Keratinocyte (primary cell): ENCODE measurements at regions not wholly inside any gene's neighbourhood (a gene's known extent, or its start where the extent isn't known, plus 50 kb on each side); places are given as distances from the start of the nearest gene placed in this dataset.

Source experiments
- DNase-seq: peaks from one replicate; pipeline ENCODE4 v3.0.0-alpha.2; 2011; ENCODE audit warnings: low read depth, missing footprints, low spot score
- FAIRE-seq: peaks from 2 replicates; lab custom pipeline; 2011; peaks lifted over from hg19 to GRCh38; lab: Jason Lieb, UNC
- H2AFZ ChIP-seq: 2 replicates; pipeline ENCODE4 v1.6.0; 2012; ENCODE audit warnings: low read length, control low read depth, inconsistent platforms; ENCODE audit not compliant: control insufficient read depth
- H3K27ac ChIP-seq: 2 replicates; pipeline ENCODE4 v1.5.1; 2011; ENCODE audit warnings: low read length; ENCODE audit not compliant: control insufficient read depth, insufficient read depth
- H3K27me3 ChIP-seq: 3 replicates; pipeline ENCODE4 v1.6.0; 2011; ENCODE audit warnings: low read length; ENCODE audit not compliant: control insufficient read depth, insufficient read depth; ENCODE audit errors: extremely low read depth
- H3K36me3 ChIP-seq, 2 experiments: 2 replicates in 1 of 2; 3 replicates in 1 of 2; pipeline ENCODE4 v1.5.1; 2011; ENCODE audit warnings: low read length in 2 of 2, mild to moderate bottlenecking in 1 of 2; ENCODE audit not compliant: control insufficient read depth in 2 of 2, insufficient read depth in 2 of 2; ENCODE audit errors: extremely low read depth in 1 of 2
- H3K4me1 ChIP-seq: 3 replicates; pipeline ENCODE4 v1.5.1; 2011; ENCODE audit warnings: low read length; ENCODE audit not compliant: control insufficient read depth, insufficient read depth; ENCODE audit errors: extremely low read depth
- H3K4me2 ChIP-seq: 3 replicates; pipeline ENCODE4 v1.6.0; 2011; ENCODE audit warnings: low read depth, low read length; ENCODE audit not compliant: control insufficient read depth, insufficient read depth; ENCODE audit errors: extremely low read depth
- H3K4me3 ChIP-seq, 3 experiments: fragments of 200-600 bp in 1 of 3; sonication (generic) in 1 of 3; 2 replicates in 2 of 3; 3 replicates in 1 of 3; pipeline ENCODE4 v1.5.1; 2011 to 2016; ENCODE audit warnings: low read length in 3 of 3, mild to moderate bottlenecking in 3 of 3, control low read depth in 2 of 3, inconsistent platforms in 1 of 3, low read depth in 1 of 3, mixed read lengths in 1 of 3, mixed run types in 1 of 3, moderate library complexity in 1 of 3; ENCODE audit not compliant: control insufficient read depth in 2 of 3, insufficient read depth in 2 of 3; ENCODE audit errors: extremely low read depth in 1 of 3
- H3K79me2 ChIP-seq: 2 replicates; pipeline ENCODE4 v1.6.0; 2012; ENCODE audit warnings: low read length; ENCODE audit not compliant: control insufficient read depth, insufficient read depth
- H3K9ac ChIP-seq: 3 replicates; pipeline ENCODE4 v1.6.0; 2011; ENCODE audit warnings: low read length; ENCODE audit not compliant: control insufficient read depth, insufficient read depth; ENCODE audit errors: extremely low read depth
- H3K9me1 ChIP-seq: 3 replicates; pipeline ENCODE4 v1.6.0; 2011; ENCODE audit warnings: low read length; ENCODE audit not compliant: control insufficient read depth, insufficient read depth; ENCODE audit errors: extremely low read depth
- H3K9me3 ChIP-seq: 2 replicates; pipeline ENCODE4 v1.5.1; 2012; ENCODE audit warnings: low read depth, low read length; ENCODE audit not compliant: control insufficient read depth
- H4K20me1 ChIP-seq: 3 replicates; pipeline ENCODE4 v1.6.0; 2011; ENCODE audit warnings: low read length; ENCODE audit not compliant: control insufficient read depth, insufficient read depth; ENCODE audit errors: extremely low read depth
- CTCF ChIP-seq, 3 experiments: IDR thresholded peaks in 1 of 3; conservative IDR thresholded peaks in 1 of 3; optimal IDR thresholded peaks in 1 of 3; 2 replicates in 2 of 3; 3 replicates in 1 of 3; pipeline versions ENCODE3 to v1.5.1; 2011; ENCODE audit warnings: low read length in 3 of 3, mild to moderate bottlenecking in 3 of 3, moderate library complexity in 2 of 3, control low read depth in 1 of 3, inconsistent platforms in 1 of 3; ENCODE audit not compliant: insufficient read depth in 2 of 3; ENCODE audit errors: extremely low read depth in 1 of 3
- EZH2 ChIP-seq: IDR thresholded peaks from one replicate; pipeline ENCODE4 v1.6.1; 2012; ENCODE audit warnings: inconsistent platforms, mild to moderate bottlenecking, low read length, moderate library complexity
- dilution Hi-C: fragments of 300-500 bp; cut with MboI; formaldehyde crosslinking; loops from one replicate; pipeline ENCODE4 v1.7.0; 2020; ENCODE audit warnings: low sequenced_read_pairs; ENCODE audit not compliant: extremely low pct_ligation_motif_present

GRCh38 chr3:96233679-96234078 is 580.7 kb upstream of the EPHA6 start:
- dilution Hi-C loops, result no loop called here
- Histone ChIP-seq H3K27ac (no peak overlapping the region), H2AFZ (no peak overlapping the region), H3K4me1 (no peaks in the 10 kb centered on the region), H3K9me3 (no peaks in the 10 kb centered on the region), H3K79me2 (no peaks in the 10 kb centered on the region), H4K20me1 (no peaks in the 10 kb centered on the region), H3K4me2 (no peak overlapping the region), H3K9ac (no peak overlapping the region), H3K36me3 (no peaks in the 10 kb centered on the region), H3K9me1 (no peaks in the 10 kb centered on the region), H3K27me3 (no peaks in the 10 kb centered on the region), H3K4me3 (no peak overlapping the region)
- DNase-seq, result no peak
- no peak for TF ChIP-seq CTCF (optimal IDR thresholded peaks at IDR 0.05 in 1 of 3, IDR thresholded peaks at IDR 0.05 in 1 of 3, conservative IDR thresholded peaks at IDR 0.05 in 1 of 3; ENCODE audit: extremely low read depth in 1 of 3, insufficient read depth in 2 of 3, low read length in 3 of 3)
- no peak for TF ChIP-seq EZH2
- no peak for FAIRE-seq

GRCh38 chr3:96236522-96236921 is 577.9 kb upstream of the EPHA6 start:
- no peak overlapping the region for H3K27ac ChIP-seq
- H3K9me3 ChIP-seq, result no peaks in the 10 kb centered on the region
- dilution Hi-C loops, result no loop called here
- FAIRE-seq (no peak), DNase-seq (no peak)
- no peaks in the 10 kb centered on the region for H3K36me3 ChIP-seq
- no peaks in the 10 kb centered on the region for H3K9me1 ChIP-seq
- H3K27me3 ChIP-seq, result no peaks in the 10 kb centered on the region
- no peaks in the 10 kb centered on the region for H3K4me1 ChIP-seq
- H3K4me2 ChIP-seq, result no peak overlapping the region
- H3K9ac ChIP-seq, result no peak overlapping the region
- H3K4me3 ChIP-seq, result no peak overlapping the region
- TF ChIP-seq CTCF (optimal IDR thresholded peaks at IDR 0.05 in 1 of 3, IDR thresholded peaks at IDR 0.05 in 1 of 3, conservative IDR thresholded peaks at IDR 0.05 in 1 of 3; ENCODE audit: extremely low read depth in 1 of 3, insufficient read depth in 2 of 3, low read length in 3 of 3) (no peak), EZH2 (no peak)
- no peaks in the 10 kb centered on the region for H3K79me2 ChIP-seq
- H4K20me1 ChIP-seq, result no peaks in the 10 kb centered on the region
- H2AFZ ChIP-seq, result no peak overlapping the region
